ENCODE measurements at regions not wholly inside any gene's neighbourhood (a gene's known extent, or its start where the extent isn't known, plus 50 kb on each side); places are given as distances from the start of the nearest gene placed in this dataset.

DNA sequence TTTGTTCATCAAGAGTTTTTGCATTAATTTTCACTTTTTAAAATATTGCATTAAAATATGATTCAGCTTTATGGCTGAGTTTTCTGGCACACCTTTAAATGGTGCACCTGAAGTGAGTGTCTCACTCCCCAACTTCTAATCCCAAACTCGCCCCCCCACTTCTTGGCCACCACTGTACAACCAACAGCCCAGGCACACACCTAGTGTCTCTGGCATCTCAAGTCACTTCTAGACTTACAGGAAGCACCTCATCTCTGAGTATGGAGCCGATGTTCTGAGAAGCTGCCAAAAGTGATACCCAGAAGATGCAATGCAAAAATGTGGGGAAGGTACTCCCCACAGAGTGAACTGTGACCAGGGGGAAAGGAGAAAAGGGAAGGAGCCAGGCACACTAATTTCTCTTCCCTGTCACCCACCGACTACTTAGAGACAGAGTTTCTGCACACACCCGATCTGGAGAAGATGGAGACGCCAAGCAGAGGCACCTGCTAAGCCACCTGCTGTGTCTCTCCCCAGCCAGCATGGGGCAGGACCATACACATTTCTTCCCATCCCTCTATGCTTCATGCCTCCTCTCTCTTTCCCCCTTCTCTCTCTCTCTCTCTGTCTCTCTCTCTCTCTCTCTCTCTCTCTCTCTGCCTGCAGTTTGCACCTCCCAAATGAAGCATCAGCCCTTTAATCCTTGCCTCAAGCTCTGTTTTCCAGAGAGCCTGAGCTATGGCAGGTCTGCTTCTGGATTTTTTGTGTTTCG lies 155.3 kb upstream of the ZNF507 start:
- TF ChIP-seq, protein P1, sequence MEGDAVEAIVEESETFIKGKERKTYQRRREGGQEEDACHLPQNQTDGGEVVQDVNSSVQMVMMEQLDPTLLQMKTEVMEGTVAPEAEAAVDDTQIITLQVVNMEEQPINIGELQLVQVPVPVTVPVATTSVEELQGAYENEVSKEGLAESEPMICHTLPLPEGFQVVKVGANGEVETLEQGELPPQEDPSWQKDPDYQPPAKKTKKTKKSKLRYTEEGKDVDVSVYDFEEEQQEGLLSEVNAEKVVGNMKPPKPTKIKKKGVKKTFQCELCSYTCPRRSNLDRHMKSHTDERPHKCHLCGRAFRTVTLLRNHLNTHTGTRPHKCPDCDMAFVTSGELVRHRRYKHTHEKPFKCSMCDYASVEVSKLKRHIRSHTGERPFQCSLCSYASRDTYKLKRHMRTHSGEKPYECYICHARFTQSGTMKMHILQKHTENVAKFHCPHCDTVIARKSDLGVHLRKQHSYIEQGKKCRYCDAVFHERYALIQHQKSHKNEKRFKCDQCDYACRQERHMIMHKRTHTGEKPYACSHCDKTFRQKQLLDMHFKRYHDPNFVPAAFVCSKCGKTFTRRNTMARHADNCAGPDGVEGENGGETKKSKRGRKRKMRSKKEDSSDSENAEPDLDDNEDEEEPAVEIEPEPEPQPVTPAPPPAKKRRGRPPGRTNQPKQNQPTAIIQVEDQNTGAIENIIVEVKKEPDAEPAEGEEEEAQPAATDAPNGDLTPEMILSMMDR (optimal IDR thresholded peaks at IDR 0.05 in 1 of 3, IDR thresholded peaks at IDR 0.05 in 1 of 3, conservative IDR thresholded peaks at IDR 0.05 in 1 of 3; ENCODE audit: extremely low read depth in 1 of 3, insufficient read depth in 2 of 3, low read length in 3 of 3), result no peak
- no peak for TF ChIP-seq EZH2 (IDR thresholded peaks at IDR 0.05; ENCODE audit: low read length)

Measured in keratinocyte (primary cell).